Adrenal gland (tissue), 9 donors: ENCODE measurements at regions not wholly inside any gene's neighbourhood (a gene's known extent, or its start where the extent isn't known, plus 50 kb on each side); places are given as distances from the start of the nearest gene placed in this dataset.
"Not testable (repeated sequence)": the region's sequence is repeated elsewhere in the genome, so short reads cannot be mapped to it uniquely, and the experiment has no call there.

Source experiments
- DNase-seq, 7 donors: peaks; one replicate each; pipeline ENCODE4 v3.0.0-alpha.2; 2019 to 2020
- H3K27ac ChIP-seq, 5 donors: fragments of 200-600 bp; sonication (generic) in 4 of 5; 1 replicate in 3 of 5; 2 replicates in 2 of 5; pipeline versions ENCODE4 v1.5.1 to v1.8.0; 2016 to 2020; ENCODE audit warnings: mild to moderate bottlenecking in 1 of 5
- H3K27me3 ChIP-seq: fragments of 200-600 bp; 2 replicates; pipeline ENCODE4 v1.8.0; 2021
- H3K36me3 ChIP-seq, 2 donors: fragments of 200-600 bp; replicated peaks in 1 of 2; 1 replicate in 1 of 2; 2 replicates in 1 of 2; pipeline versions ENCODE4 v1.5.1 to v1.8.0; 2018 to 2022
- H3K4me1 ChIP-seq, 2 donors: fragments of 200-600 bp; replicated peaks in 1 of 2; 1 replicate in 1 of 2; 2 replicates in 1 of 2; pipeline versions ENCODE4 v1.5.1 to v1.8.0; 2018 to 2021
- H3K4me3 ChIP-seq, 4 donors: fragments of 200-600 bp; sonication (generic) in 3 of 4; one replicate each; pipeline ENCODE4 v1.5.1; 2016 to 2018
- H3K9me3 ChIP-seq, 3 donors: fragments of 200-600 bp; sonication (generic) in 1 of 3; replicated peaks in 1 of 3; 1 replicate in 2 of 3; 2 replicates in 1 of 3; pipeline versions ENCODE4 v1.5.1 to v1.8.0; 2016 to 2021
- POLR2A ChIP-seq, 2 donors: fragments of 450-650 bp; IDR thresholded peaks; one replicate each; pipeline ENCODE4 v1.6.1; 2017; ENCODE audit warnings: antibody characterized with exemption in 2 of 2, mild to moderate bottlenecking in 2 of 2, moderate library complexity in 1 of 2
- WGBS, 4 donors: extraction: QIAGEN DNeasy Blood & Tissue Kit in 2 of 4; methylation state at CpG; one replicate each; pipeline versions ENCODE4 v1.1.5 to v1.1.7; 2013 to 2017; 5-methylcytosine and 5-hydroxymethylcytosine counted together
- intact Hi-C, 2 donors: fragments of 100-400 bp; cut with DNase I; formaldehyde crosslinking; loops; one replicate each; pipeline versions ENCODE4 v1.14.1 to v1.15.0; 2022 to 2023
- TF ChIP-seq, protein P1 (sequence below), 6 experiments: fragments of 450-650 bp in 4 of 6; fragments of 200-600 bp in 2 of 6; sonication (generic) in 1 of 6; IDR thresholded peaks; 1 replicate in 5 of 6; 2 replicates in 1 of 6; pipeline versions ENCODE4 v1.5.1 to v1.8.0; 2016 to 2021; ENCODE audit warnings: antibody characterized with exemption in 6 of 6, mild to moderate bottlenecking in 2 of 6, moderate library complexity in 1 of 6
- donor health status: healthy with polysubstance abuse.
- donor health status: Bipolar disorder and iron deficiency.
- donor health status: DM: yes; HTN: yes; CAD: no.
- donor health status: DM: no; HTN: no; CAD: no.
- donor health status: DM: no; HTN: no; CAD: no.

DNA sequence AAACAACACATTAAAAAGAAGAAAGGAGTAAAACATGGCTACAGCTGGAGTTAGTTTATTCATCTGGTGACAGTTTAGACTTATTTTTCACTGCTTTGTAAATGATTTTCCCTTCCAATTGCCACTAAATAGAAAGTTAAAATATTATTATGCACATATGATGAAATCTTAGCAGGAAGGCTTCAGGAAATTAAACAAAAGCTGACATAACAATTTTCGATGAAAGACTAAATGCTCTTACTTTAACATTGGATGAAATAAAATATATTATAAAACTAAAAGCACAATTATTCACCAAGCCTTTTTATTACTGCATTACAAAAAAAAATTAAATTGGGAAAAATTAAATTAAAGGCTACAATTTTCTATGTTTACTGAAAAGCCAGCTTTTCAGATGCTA, 158.0 kb downstream of the MMUT start:
- intact Hi-C loops = no loop called here
- no peak for TF ChIP-seq POLR2A (IDR thresholded peaks at IDR 0.05)
- TF ChIP-seq, protein P1, sequence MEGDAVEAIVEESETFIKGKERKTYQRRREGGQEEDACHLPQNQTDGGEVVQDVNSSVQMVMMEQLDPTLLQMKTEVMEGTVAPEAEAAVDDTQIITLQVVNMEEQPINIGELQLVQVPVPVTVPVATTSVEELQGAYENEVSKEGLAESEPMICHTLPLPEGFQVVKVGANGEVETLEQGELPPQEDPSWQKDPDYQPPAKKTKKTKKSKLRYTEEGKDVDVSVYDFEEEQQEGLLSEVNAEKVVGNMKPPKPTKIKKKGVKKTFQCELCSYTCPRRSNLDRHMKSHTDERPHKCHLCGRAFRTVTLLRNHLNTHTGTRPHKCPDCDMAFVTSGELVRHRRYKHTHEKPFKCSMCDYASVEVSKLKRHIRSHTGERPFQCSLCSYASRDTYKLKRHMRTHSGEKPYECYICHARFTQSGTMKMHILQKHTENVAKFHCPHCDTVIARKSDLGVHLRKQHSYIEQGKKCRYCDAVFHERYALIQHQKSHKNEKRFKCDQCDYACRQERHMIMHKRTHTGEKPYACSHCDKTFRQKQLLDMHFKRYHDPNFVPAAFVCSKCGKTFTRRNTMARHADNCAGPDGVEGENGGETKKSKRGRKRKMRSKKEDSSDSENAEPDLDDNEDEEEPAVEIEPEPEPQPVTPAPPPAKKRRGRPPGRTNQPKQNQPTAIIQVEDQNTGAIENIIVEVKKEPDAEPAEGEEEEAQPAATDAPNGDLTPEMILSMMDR (IDR thresholded peaks at IDR 0.05) = no peak
- no peaks in the 10 kb centered on the region for H3K9me3 ChIP-seq
- no peaks in the 10 kb centered on the region for H3K27me3 ChIP-seq
- DNase-seq = no peak
- H3K4me1 ChIP-seq = no peaks in the 10 kb centered on the region
- 47 to 61% (median 57%) methylated on average over 1 of the region's 1 CpG for WGBS, 4 donors
- H3K4me3 ChIP-seq = no peak overlapping the region
- no peak overlapping the region for H3K27ac ChIP-seq
- no peaks in the 10 kb centered on the region for H3K36me3 ChIP-seq

DNA sequence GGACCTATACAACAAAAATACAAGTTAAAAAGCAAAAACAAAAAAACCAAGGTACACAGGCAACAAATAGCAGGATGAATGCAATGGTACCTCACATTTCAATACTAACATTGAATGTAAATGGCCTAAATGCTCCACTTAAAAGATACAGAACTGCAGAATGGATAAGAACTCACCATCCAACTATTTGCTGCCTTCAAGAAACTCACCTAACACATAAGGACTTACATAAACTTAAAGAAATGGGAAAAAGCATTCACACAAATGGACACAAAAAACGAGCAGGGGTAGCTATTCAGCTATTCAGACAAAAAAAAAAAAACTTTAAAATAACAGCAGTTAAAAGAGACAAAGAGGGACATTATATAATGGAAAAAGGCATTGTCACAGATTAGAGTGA, 158.7 kb downstream of the MMUT start:
- H3K27me3 ChIP-seq, H3K4me1 ChIP-seq, intact Hi-C loops, H3K27ac ChIP-seq, H3K9me3 ChIP-seq, DNase-seq, H3K4me3 ChIP-seq, H3K36me3 ChIP-seq: not testable (repeated sequence)
- WGBS, 4 donors = 26 to 45% (median 37%) methylated on average over 1 of the region's 1 CpG

DNA sequence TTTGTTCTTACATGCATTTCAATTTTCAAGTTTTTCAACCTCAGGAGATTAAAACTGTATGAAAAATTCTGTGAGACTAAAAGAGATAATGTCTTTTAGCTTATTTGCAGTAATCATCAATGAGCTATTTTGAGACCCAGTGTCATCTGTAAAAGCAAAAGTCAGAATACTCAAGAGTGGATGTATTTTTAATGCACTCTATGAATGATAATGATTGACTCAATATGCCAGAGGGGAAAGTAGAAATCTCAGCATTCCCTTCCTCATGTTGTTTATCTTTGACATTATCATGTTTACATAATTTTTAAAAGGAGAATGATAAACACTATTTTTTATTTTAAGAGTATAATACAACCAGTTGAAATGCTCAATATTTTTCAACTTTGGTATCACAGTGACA, 162.1 kb downstream of the MMUT start:
- Histone ChIP-seq H3K27me3 (no peaks in the 10 kb centered on the region), H3K36me3 (no peaks in the 10 kb centered on the region)
- intact Hi-C loops = no loop called here

DNA sequence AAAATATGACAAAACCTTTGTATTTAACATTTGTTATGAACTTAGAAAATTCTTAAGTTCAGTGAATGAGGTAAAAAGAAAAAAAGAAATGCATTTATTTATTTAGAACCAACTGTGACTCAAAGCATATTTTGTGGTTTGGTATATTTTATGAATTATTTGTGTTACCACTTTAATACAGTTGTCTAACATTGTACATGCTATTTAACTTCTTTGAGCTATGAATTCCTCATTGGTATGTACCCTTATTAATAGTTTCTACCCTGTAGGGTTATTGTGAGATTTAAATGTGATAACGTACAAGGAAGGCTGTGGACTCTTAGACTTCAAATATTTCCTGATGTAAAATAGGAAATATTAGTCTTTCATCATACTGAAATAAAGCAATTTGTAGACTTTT, 162.6 kb downstream of the MMUT start:
- H3K4me1 ChIP-seq = no peaks in the 10 kb centered on the region
- 50 to 75% (median 70%) methylated on average over 1 of the region's 1 CpG for WGBS, 4 donors
- no peak overlapping the region for H3K4me3 ChIP-seq
- H3K27ac ChIP-seq = no peak overlapping the region
- intact Hi-C loops = no loop called here
- no peak for TF ChIP-seq POLR2A (IDR thresholded peaks at IDR 0.05)
- TF ChIP-seq, protein P1 (IDR thresholded peaks at IDR 0.05) = no peak
- H3K9me3 ChIP-seq = no peaks in the 10 kb centered on the region
- no peak for DNase-seq
- no peaks in the 10 kb centered on the region for H3K36me3 ChIP-seq
- H3K27me3 ChIP-seq = no peaks in the 10 kb centered on the region

More for the DNA sequence above, 162.1 kb downstream of the MMUT start:
- Histone ChIP-seq H3K27ac (no peak overlapping the region), H3K9me3 (no peaks in the 10 kb centered on the region), H3K4me3 (no peak overlapping the region), H3K4me1 (no peaks in the 10 kb centered on the region)
- DNase-seq = no peak
- no peak for TF ChIP-seq POLR2A (IDR thresholded peaks at IDR 0.05)
- TF ChIP-seq, protein P1 (IDR thresholded peaks at IDR 0.05) = no peak

DNA sequence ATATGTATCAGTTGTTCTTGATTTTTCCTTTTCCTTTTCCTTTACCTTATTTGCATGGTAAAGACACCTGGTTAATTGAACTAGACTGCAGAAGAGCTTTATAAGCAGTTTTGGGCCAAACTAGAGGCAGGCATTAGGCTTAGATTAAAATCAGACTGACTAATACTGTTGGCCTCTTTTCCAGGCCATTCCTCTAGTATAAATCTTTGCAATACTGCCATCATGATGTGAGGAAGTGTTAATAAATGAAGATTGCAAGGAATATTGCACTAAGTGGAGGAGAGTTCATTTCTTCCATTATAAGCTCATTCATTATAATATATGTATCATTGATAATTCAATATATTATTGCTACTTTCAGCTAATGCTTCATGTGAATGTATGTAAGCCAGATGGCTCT, 163.8 kb downstream of the MMUT start:
- Histone ChIP-seq H3K36me3 (no peaks in the 10 kb centered on the region), H3K4me1 (no peaks in the 10 kb centered on the region), H3K27me3 (no peaks in the 10 kb centered on the region), H3K9me3 (no peaks in the 10 kb centered on the region), H3K4me3 (no peak overlapping the region), H3K27ac (no peak overlapping the region)
- no peak for DNase-seq
- intact Hi-C loops = no loop called here
- no peak for TF ChIP-seq POLR2A (IDR thresholded peaks at IDR 0.05)
- TF ChIP-seq, protein P1 (IDR thresholded peaks at IDR 0.05) = no peak
